NCI-H510A treated with DMSO at 0.1 percent for 48 hours (cell line): ENCODE measurements at regions not wholly inside any gene's neighbourhood (a gene's known extent, or its start where the extent isn't known, plus 50 kb on each side); places are given as distances from the start of the nearest gene placed in this dataset.

Source experiments
- DNase-seq: peaks from one replicate; lab custom pipeline; 2025; lab: John Stamatoyannopoulos, UW

GRCh38 chr4:129420637-129421036 lies 324.7 kb downstream of the C4orf33 start:
- DNase-seq, result no peak

GRCh38 chr4:129422277-129422676 lies 326.3 kb downstream of the C4orf33 start:
- DNase-seq, result no peak

- peak; percentile 56 for DNase-seq
These were observed 332.5 kb downstream of the C4orf33 start for GRCh38 chr4:129428454-129428853.

GRCh38 chr4:129429581-129430320 lies 333.8 kb downstream of the C4orf33 start:
- no peak for DNase-seq

GRCh38 chr4:129437347-129437746 lies 341.4 kb downstream of the C4orf33 start:
- no peak for DNase-seq

GRCh38 chr4:129438456-129438981 lies 342.6 kb downstream of the C4orf33 start:
- no peak for DNase-seq

- DNase-seq, result no peak
These were observed 350.1 kb downstream of the C4orf33 start for GRCh38 chr4:129446074-129446473.

- no peak for DNase-seq
These were observed 357.7 kb downstream of the C4orf33 start for GRCh38 chr4:129453524-129454200.

GRCh38 chr4:129455482-129455881 lies 359.5 kb downstream of the C4orf33 start:
- DNase-seq, result peak; percentile 8

- DNase-seq, result no peak
These were observed 372.7 kb downstream of the C4orf33 start for GRCh38 chr4:129468624-129469023.

GRCh38 chr4:129474698-129475097 lies 378.7 kb downstream of the C4orf33 start:
- no peak for DNase-seq

GRCh38 chr4:129481107-129481506 lies 385.2 kb downstream of the C4orf33 start:
- no peak for DNase-seq

GRCh38 chr4:129488427-129488826 lies 392.5 kb downstream of the C4orf33 start:
- no peak for DNase-seq

GRCh38 chr4:129490516-129490915 lies 394.6 kb downstream of the C4orf33 start:
- DNase-seq, result no peak

GRCh38 chr4:129498626-129499025 lies 402.7 kb downstream of the C4orf33 start:
- DNase-seq, result no peak

GRCh38 chr4:129514852-129515251 lies 418.9 kb downstream of the C4orf33 start:
- no peak for DNase-seq

GRCh38 chr4:129515356-129515755 lies 419.4 kb downstream of the C4orf33 start:
- DNase-seq, result no peak

GRCh38 chr4:129526812-129527211 lies 430.9 kb downstream of the C4orf33 start:
- DNase-seq, result no peak

- no peak for DNase-seq
These were observed 435.3 kb downstream of the C4orf33 start for GRCh38 chr4:129531253-129531652.

GRCh38 chr4:129532573-129532972 lies 436.6 kb downstream of the C4orf33 start:
- no peak for DNase-seq

GRCh38 chr4:129543299-129543698 lies 447.3 kb downstream of the C4orf33 start:
- no peak for DNase-seq

GRCh38 chr4:129545599-129546278 lies 449.8 kb downstream of the C4orf33 start:
- DNase-seq, result no peak

GRCh38 chr4:129546531-129546930 lies 450.6 kb downstream of the C4orf33 start:
- no peak for DNase-seq
